ENCODE measurements at regions not wholly inside any gene's neighbourhood (a gene's known extent, or its start where the extent isn't known, plus 50 kb on each side); places are given as distances from the start of the nearest gene placed in this dataset.
A peak's percentile ranks its signal among the peaks of the same experiment; 100 is the strongest.

DNA sequence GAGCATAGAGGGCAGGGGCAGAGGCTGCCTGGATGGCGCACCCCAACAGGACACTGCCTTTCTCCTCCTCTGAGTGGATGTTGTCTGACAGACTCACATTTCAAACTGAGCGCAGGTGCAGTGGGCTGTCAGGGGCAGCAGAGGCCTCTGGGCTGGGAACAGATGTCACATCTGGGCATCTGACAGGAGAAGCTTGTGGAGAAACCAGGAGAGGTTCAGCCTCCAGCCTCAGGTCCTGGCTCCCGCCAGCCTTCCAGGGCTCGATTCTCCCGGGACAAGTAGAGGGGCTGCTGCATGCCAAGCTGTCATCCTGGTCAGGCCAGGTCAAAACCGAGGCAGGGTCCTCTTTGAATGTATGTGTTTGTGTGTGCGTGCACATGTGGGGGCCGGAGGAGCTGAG lies 67.7 kb upstream of the SDK2 start:
- Mint-ChIP-seq H3K4me3 (no peak overlapping the region), H3K9me3 (no peaks in the 10 kb centered on the region)

DNA sequence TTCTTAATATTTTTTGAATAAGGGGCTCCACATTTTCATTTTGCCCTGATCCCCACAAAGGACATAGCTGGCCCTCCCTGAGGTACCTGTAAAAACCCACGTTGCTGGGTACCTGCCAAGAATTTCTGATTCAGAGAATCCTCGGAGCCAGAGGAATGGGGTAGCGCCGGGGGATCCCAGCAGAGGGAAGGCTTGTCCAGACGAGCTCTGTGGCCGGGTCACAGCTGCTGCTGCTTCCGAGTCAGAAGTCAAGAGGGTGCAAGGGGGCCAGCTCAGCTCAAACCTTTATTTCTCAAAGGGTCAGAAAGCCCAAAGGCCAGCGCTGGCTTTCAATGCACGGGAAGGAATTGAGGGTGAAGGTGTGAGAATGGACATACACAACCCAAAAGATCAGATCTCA lies 68.9 kb upstream of the SDK2 start:
- Mint-ChIP-seq H3K9me3 (no peaks in the 10 kb centered on the region), H3K4me3 (no peak overlapping the region), H3K4me1 (ENCODE audit: low read depth) (peaks cover 7% of the 10 kb centered on the region), H3K36me3 (ENCODE audit: insufficient read depth in 2 of 2) (no peaks in the 10 kb centered on the region), H3K27ac (no peak overlapping the region), H3K27me3 (ENCODE audit: low read depth) (peaks cover 5% of the 10 kb centered on the region)
- DNase-seq (no peak), ATAC-seq (replicated peaks in 1 of 2) (no peak)

More for the DNA sequence above, 67.7 kb upstream of the SDK2 start:
- Mint-ChIP-seq H3K27ac (no peak overlapping the region), H3K36me3 (ENCODE audit: insufficient read depth in 2 of 2) (no peaks in the 10 kb centered on the region), H3K4me1 (ENCODE audit: low read depth) (peaks cover 7% of the 10 kb centered on the region), H3K27me3 (ENCODE audit: low read depth) (peaks cover 5% of the 10 kb centered on the region)
- ATAC-seq (replicated peaks in 1 of 2) (no peak), DNase-seq (no peak)

- H3K9me3 Mint-ChIP-seq = no peaks in the 10 kb centered on the region
- H3K36me3 Mint-ChIP-seq (ENCODE audit: insufficient read depth in 2 of 2) = no peaks in the 10 kb centered on the region
- H3K27ac Mint-ChIP-seq = no peak overlapping the region
- ATAC-seq (replicated peaks in 1 of 2) (no peak), DNase-seq (no peak)
- no peak overlapping the region for H3K4me3 Mint-ChIP-seq
- H3K4me1 Mint-ChIP-seq (ENCODE audit: low read depth) = no peaks in the 10 kb centered on the region
- no peaks in the 10 kb centered on the region for H3K27me3 Mint-ChIP-seq (ENCODE audit: low read depth)
These were observed 71.5 kb upstream of the SDK2 start for GRCh38 chr17:73715769-73716168.

DNA sequence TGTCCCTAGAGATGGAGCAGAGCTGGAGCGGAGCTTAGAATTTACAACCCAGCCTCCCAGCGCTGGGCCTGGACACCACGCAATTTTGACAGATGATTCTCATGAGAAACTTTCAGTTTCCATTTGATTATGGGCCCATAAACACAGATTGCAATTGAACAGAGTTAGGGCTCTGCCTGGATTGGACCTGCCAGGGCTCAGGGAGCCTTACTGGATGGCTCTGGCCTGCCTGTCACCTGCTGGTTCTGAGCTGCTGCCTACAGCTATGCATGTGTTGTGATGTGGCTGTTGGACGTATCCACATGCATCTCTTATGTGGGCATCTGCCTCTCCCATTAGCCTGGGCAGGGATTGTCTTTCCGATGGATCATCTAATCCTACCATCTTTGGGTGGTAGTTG lies 73.4 kb upstream of the SDK2 start:
- no peaks in the 10 kb centered on the region for H3K36me3 Mint-ChIP-seq (ENCODE audit: insufficient read depth in 2 of 2)
- H3K27ac Mint-ChIP-seq = no peak overlapping the region
- H3K27me3 Mint-ChIP-seq (ENCODE audit: low read depth) = no peaks in the 10 kb centered on the region
- H3K9me3 Mint-ChIP-seq = no peaks in the 10 kb centered on the region
- ATAC-seq (replicated peaks in 1 of 2) (no peak), DNase-seq (no peak)
- H3K4me3 Mint-ChIP-seq = no peak overlapping the region
- peaks cover 11% of the 10 kb centered on the region for H3K4me1 Mint-ChIP-seq (ENCODE audit: low read depth)

- Mint-ChIP-seq H3K4me1 (ENCODE audit: low read depth) (peaks cover 17% of the 10 kb centered on the region), H3K9me3 (no peaks in the 10 kb centered on the region), H3K27me3 (ENCODE audit: low read depth) (no peaks in the 10 kb centered on the region), H3K27ac (no peak overlapping the region), H3K4me3 (no peak overlapping the region), H3K36me3 (ENCODE audit: insufficient read depth in 2 of 2) (no peaks in the 10 kb centered on the region)
- ATAC-seq (replicated peaks in 1 of 2) (no peak), DNase-seq (no peak)
These were observed 74.1 kb upstream of the SDK2 start for GRCh38 chr17:73718362-73718761.

- ATAC-seq (replicated peaks in 1 of 2) (no peak), DNase-seq (no peak)
- Mint-ChIP-seq H3K36me3 (ENCODE audit: insufficient read depth in 2 of 2) (no peaks in the 10 kb centered on the region), H3K9me3 (no peaks in the 10 kb centered on the region), H3K4me3 (no peak overlapping the region), H3K27ac (no peak overlapping the region), H3K27me3 (ENCODE audit: low read depth) (no peaks in the 10 kb centered on the region), H3K4me1 (ENCODE audit: low read depth) (peaks cover 19% of the 10 kb centered on the region)
These were observed 74.7 kb upstream of the SDK2 start for GRCh38 chr17:73718912-73719311.

- H3K4me3 Mint-ChIP-seq = no peak overlapping the region
- no peaks in the 10 kb centered on the region for H3K9me3 Mint-ChIP-seq
- H3K4me1 Mint-ChIP-seq (ENCODE audit: low read depth) = peaks cover 19% of the 10 kb centered on the region
- no peaks in the 10 kb centered on the region for H3K27me3 Mint-ChIP-seq (ENCODE audit: low read depth)
- no peak for ATAC-seq (replicated peaks in 1 of 2)
- DNase-seq = no peak
- no peaks in the 10 kb centered on the region for H3K36me3 Mint-ChIP-seq (ENCODE audit: insufficient read depth in 2 of 2)
- no peak overlapping the region for H3K27ac Mint-ChIP-seq
These were observed 75.4 kb upstream of the SDK2 start for GRCh38 chr17:73719588-73720071.

- no peaks in the 10 kb centered on the region for H3K27me3 Mint-ChIP-seq (ENCODE audit: low read depth)
These were observed 76.1 kb upstream of the SDK2 start for GRCh38 chr17:73720187-73720834.

DNA sequence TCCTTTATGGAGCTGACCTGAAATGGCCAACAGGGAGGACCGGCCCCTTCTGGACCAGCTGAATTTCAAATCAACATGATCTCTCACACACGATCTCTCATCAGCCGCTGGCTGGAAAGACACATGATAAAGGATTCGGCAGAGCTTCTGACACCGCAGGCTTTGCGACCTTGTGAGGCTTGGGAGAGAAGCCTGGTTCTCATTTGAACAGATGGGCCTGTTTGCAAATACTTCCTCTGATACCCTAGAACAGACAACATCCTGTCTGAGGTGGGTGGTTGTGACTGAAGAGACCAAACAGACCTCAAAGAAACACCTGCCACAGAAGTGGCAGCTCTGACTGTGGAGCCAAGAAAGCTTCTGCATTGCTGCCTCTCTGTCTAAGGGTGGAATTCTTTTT lies 77.9 kb upstream of the SDK2 start:
- DNase-seq (peak; percentile 12 to 29), ATAC-seq (replicated peaks in 1 of 2) (peak; percentile 76 to 84)
- peak overlapping the region in 1 of 2 donors; percentile 36 for H3K4me3 Mint-ChIP-seq
- H3K9me3 Mint-ChIP-seq = no peaks in the 10 kb centered on the region
- peaks cover 19% of the 10 kb centered on the region for H3K4me1 Mint-ChIP-seq (ENCODE audit: low read depth)
- no peaks in the 10 kb centered on the region for H3K36me3 Mint-ChIP-seq (ENCODE audit: insufficient read depth in 2 of 2)
- no peaks in the 10 kb centered on the region for H3K27me3 Mint-ChIP-seq (ENCODE audit: low read depth)
- peak overlapping the region; percentile 67 for H3K27ac Mint-ChIP-seq

More at GRCh38 chr17:73720187-73720834, 76.1 kb upstream of the SDK2 start:
- ATAC-seq (replicated peaks in 1 of 2) (peak in 1 of 2 donors; percentile 79), DNase-seq (peak in 1 of 2 donors; percentile 17)
- H3K4me1 Mint-ChIP-seq (ENCODE audit: low read depth) = peaks cover 19% of the 10 kb centered on the region
- H3K27ac Mint-ChIP-seq = no peak overlapping the region
- no peaks in the 10 kb centered on the region for H3K9me3 Mint-ChIP-seq
- H3K36me3 Mint-ChIP-seq (ENCODE audit: insufficient read depth in 2 of 2) = no peaks in the 10 kb centered on the region
- no peak overlapping the region for H3K4me3 Mint-ChIP-seq

GRCh38 chr17:73723317-73723716 lies 79.1 kb upstream of the SDK2 start:
- no peaks in the 10 kb centered on the region for H3K36me3 Mint-ChIP-seq (ENCODE audit: insufficient read depth in 2 of 2)
- H3K27me3 Mint-ChIP-seq (ENCODE audit: low read depth) = no peaks in the 10 kb centered on the region
- no peak overlapping the region for H3K27ac Mint-ChIP-seq
- peaks cover 19% of the 10 kb centered on the region for H3K4me1 Mint-ChIP-seq (ENCODE audit: low read depth)
- no peak overlapping the region for H3K4me3 Mint-ChIP-seq
- DNase-seq = no peak
- no peaks in the 10 kb centered on the region for H3K9me3 Mint-ChIP-seq
- ATAC-seq (replicated peaks in 1 of 2) = no peak

DNA sequence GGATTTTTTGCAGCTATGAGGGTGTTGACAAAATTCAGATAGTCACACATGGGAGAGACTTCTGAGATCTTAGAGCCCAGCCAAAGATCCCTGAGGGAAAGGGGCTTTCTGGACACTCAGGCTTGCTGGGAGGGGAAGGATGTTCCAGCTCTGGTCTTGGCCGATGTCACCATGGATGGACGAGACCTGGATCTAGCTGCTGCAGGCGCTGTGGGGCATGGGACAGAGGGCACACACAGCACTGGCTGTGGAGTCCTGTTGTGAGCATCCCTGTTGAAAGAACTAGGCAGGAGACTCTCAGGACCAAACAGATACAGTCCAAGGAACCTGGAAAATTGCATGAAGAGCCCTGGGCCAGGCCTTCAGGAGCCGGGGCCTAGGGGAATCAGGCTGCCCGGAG lies 80.1 kb upstream of the SDK2 start:
- H3K4me3 Mint-ChIP-seq = no peak overlapping the region
- ATAC-seq (replicated peaks in 1 of 2) = no peak

DNA sequence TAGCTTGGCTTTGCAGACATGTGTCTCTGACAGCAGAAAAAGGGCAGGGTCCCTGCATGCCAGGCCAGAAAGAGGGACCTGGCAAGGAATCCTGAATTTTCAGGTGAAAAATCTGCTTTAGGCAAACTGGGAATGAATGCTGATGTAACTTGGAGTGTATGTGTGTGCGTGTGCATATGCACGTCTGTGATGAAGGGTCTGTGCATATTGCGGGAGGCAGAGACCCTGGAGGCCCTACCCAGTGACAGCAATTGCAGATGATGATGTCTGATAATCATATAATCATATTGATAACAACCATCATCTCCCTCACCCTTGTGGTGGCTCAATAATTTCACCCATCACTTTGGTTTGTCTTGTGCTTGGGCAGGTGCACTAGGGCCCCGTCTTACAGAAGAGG lies 80.7 kb upstream of the SDK2 start:
- H3K4me1 Mint-ChIP-seq (ENCODE audit: low read depth) = peaks cover 19% of the 10 kb centered on the region
- no peak overlapping the region for H3K27ac Mint-ChIP-seq
- H3K9me3 Mint-ChIP-seq = no peaks in the 10 kb centered on the region
- ATAC-seq (replicated peaks in 1 of 2) (no peak), DNase-seq (no peak)
- no peaks in the 10 kb centered on the region for H3K27me3 Mint-ChIP-seq (ENCODE audit: low read depth)
- H3K4me3 Mint-ChIP-seq = no peak overlapping the region
- no peaks in the 10 kb centered on the region for H3K36me3 Mint-ChIP-seq (ENCODE audit: insufficient read depth in 2 of 2)

More for the DNA sequence above, 80.1 kb upstream of the SDK2 start:
- Mint-ChIP-seq H3K4me1 (ENCODE audit: low read depth) (peaks cover 19% of the 10 kb centered on the region), H3K36me3 (ENCODE audit: insufficient read depth in 2 of 2) (no peaks in the 10 kb centered on the region), H3K9me3 (no peaks in the 10 kb centered on the region), H3K27ac (no peak overlapping the region), H3K27me3 (ENCODE audit: low read depth) (no peaks in the 10 kb centered on the region)
- no peak for DNase-seq

- H3K27me3 Mint-ChIP-seq (ENCODE audit: low read depth) = no peaks in the 10 kb centered on the region
- H3K27ac Mint-ChIP-seq = no peak overlapping the region
- H3K36me3 Mint-ChIP-seq (ENCODE audit: insufficient read depth in 2 of 2) = peaks cover under 1 to 4% of the 10 kb centered on the region in 2 donors
- H3K4me1 Mint-ChIP-seq (ENCODE audit: low read depth) = peaks cover 19% of the 10 kb centered on the region
- H3K4me3 Mint-ChIP-seq = no peak overlapping the region
- ATAC-seq (replicated peaks in 1 of 2) (no peak), DNase-seq (no peak)
- H3K9me3 Mint-ChIP-seq = peaks cover 4 to 7% of the 10 kb centered on the region in 2 donors
These were observed 81.7 kb upstream of the SDK2 start for GRCh38 chr17:73725794-73726515.

Data from activated T-cell treated with anti-CD3 and anti-CD28 coated beads, Interleukin-2, amount 50 U/mL, for 72 hours (primary cell).